ENCODE measurements at regions not wholly inside any gene's neighbourhood (a gene's known extent, or its start where the extent isn't known, plus 50 kb on each side); places are given as distances from the start of the nearest gene placed in this dataset.
"Not testable (repeated sequence)": the region's sequence is repeated elsewhere in the genome, so short reads cannot be mapped to it uniquely, and the experiment has no call there.

- no peaks in the 10 kb centered on the region for H3K36me3 ChIP-seq
- no peaks in the 10 kb centered on the region for H3K4me1 ChIP-seq
- no peak overlapping the region for H3K4me3 ChIP-seq
- no peak overlapping the region for H3K27ac ChIP-seq
- H3K9me3 ChIP-seq (replicated peaks), result no peaks in the 10 kb centered on the region
- no peak for DNase-seq
- H3K27me3 ChIP-seq, result peaks cover 2% of the 10 kb centered on the region; the same call in 1 of the 2 replicates
These were observed 388.1 kb downstream of the THBS2 start for GRCh38 chr6:168865522-168865921.

GRCh38 chr6:168864541-168865460 lies 388.8 kb downstream of the THBS2 start:
- no peaks in the 10 kb centered on the region for H3K36me3 ChIP-seq
- no peak overlapping the region for H3K27ac ChIP-seq
- H3K4me1 ChIP-seq, result no peaks in the 10 kb centered on the region
- DNase-seq, result no peak
- no peak overlapping the region for H3K4me3 ChIP-seq
- H3K9me3 ChIP-seq (replicated peaks), result no peaks in the 10 kb centered on the region
- H3K27me3 ChIP-seq, result peaks cover 2% of the 10 kb centered on the region; the same call in 1 of the 2 replicates

GRCh38 chr6:168863467-168863866 lies 390.2 kb downstream of the THBS2 start:
- Histone ChIP-seq H3K27ac (no peak overlapping the region), H3K4me1 (no peaks in the 10 kb centered on the region), H3K27me3 (peaks cover 2% of the 10 kb centered on the region; the same call in 1 of the 2 replicates), H3K9me3 (replicated peaks) (no peaks in the 10 kb centered on the region), H3K4me3 (no peak overlapping the region), H3K36me3 (0 out of 2 replicates have a peak, but pooled peaks cover 2% of the 10 kb centered on the region)
- DNase-seq, result no peak

- Histone ChIP-seq H3K4me3 (no peak overlapping the region), H3K36me3 (0 out of 2 replicates have a peak, but pooled peaks cover 2% of the 10 kb centered on the region), H3K27me3 (no peaks in the 10 kb centered on the region; the same call in 1 of the 2 replicates), H3K9me3 (replicated peaks) (no peaks in the 10 kb centered on the region), H3K27ac (no peak overlapping the region), H3K4me1 (no peaks in the 10 kb centered on the region)
- DNase-seq, result no peak
These were observed 391.2 kb downstream of the THBS2 start for GRCh38 chr6:168862346-168862980.

- H3K9me3 ChIP-seq (replicated peaks), result no peaks in the 10 kb centered on the region
- no peak overlapping the region for H3K27ac ChIP-seq
- DNase-seq, result no peak
- no peak overlapping the region for H3K4me3 ChIP-seq
- 0 out of 2 replicates have a peak, but pooled peaks cover 2% of the 10 kb centered on the region for H3K36me3 ChIP-seq
- no peaks in the 10 kb centered on the region for H3K4me1 ChIP-seq
- no peaks in the 10 kb centered on the region; the same call in 1 of the 2 replicates for H3K27me3 ChIP-seq
These were observed 392.7 kb downstream of the THBS2 start for GRCh38 chr6:168860987-168861386.

GRCh38 chr6:168860341-168860740 lies 393.3 kb downstream of the THBS2 start:
- H3K9me3 ChIP-seq (replicated peaks), result no peaks in the 10 kb centered on the region
- 0 out of 2 replicates have a peak, but pooled peaks cover 2% of the 10 kb centered on the region for H3K36me3 ChIP-seq
- H3K27me3 ChIP-seq, result no peaks in the 10 kb centered on the region; the same call in 1 of the 2 replicates
- no peak for DNase-seq
- no peak overlapping the region for H3K4me3 ChIP-seq
- H3K27ac ChIP-seq, result no peak overlapping the region
- H3K4me1 ChIP-seq, result no peaks in the 10 kb centered on the region

- Histone ChIP-seq H3K4me3 (no peak overlapping the region), H3K27ac (no peak overlapping the region), H3K27me3 (no peaks in the 10 kb centered on the region), H3K9me3 (replicated peaks) (no peaks in the 10 kb centered on the region), H3K36me3 (0 out of 2 replicates have a peak, but pooled peaks cover 2% of the 10 kb centered on the region), H3K4me1 (no peaks in the 10 kb centered on the region)
- DNase-seq, result no peak
These were observed 394.7 kb downstream of the THBS2 start for GRCh38 chr6:168858926-168859325.

- Histone ChIP-seq H3K4me3 (no peak overlapping the region), H3K9me3 (replicated peaks) (no peaks in the 10 kb centered on the region), H3K27ac (no peak overlapping the region), H3K36me3 (0 out of 2 replicates have a peak, but pooled peaks cover 2% of the 10 kb centered on the region), H3K4me1 (no peaks in the 10 kb centered on the region), H3K27me3 (no peaks in the 10 kb centered on the region)
- no peak for DNase-seq
These were observed 396.7 kb downstream of the THBS2 start for GRCh38 chr6:168856914-168857313.

- Histone ChIP-seq H3K27ac (no peak overlapping the region), H3K4me1 (no peaks in the 10 kb centered on the region), H3K27me3 (no peaks in the 10 kb centered on the region; the same call in 1 of the 2 replicates), H3K36me3 (no peaks in the 10 kb centered on the region), H3K4me3 (peak overlapping the region; percentile 27), H3K9me3 (replicated peaks) (no peaks in the 10 kb centered on the region)
- peak; percentile 56 to 82 for DNase-seq
These were observed 401.2 kb downstream of the THBS2 start for GRCh38 chr6:168852376-168852884.

- DNase-seq, result peak in 1 of 2 experiments; percentile 10
- peak overlapping the region; percentile 27 for H3K4me3 ChIP-seq
These were observed 401.9 kb downstream of the THBS2 start for GRCh38 chr6:168851460-168852375.

GRCh38 chr6:168850027-168850736 lies 403.5 kb downstream of the THBS2 start:
- H3K27ac ChIP-seq; H3K4me1 ChIP-seq; DNase-seq; H3K27me3 ChIP-seq; H3K9me3 ChIP-seq (replicated peaks); H3K36me3 ChIP-seq; H3K4me3 ChIP-seq: not testable (repeated sequence)

More at GRCh38 chr6:168851460-168852375, 401.9 kb downstream of the THBS2 start:
- H3K9me3 ChIP-seq (replicated peaks), result no peaks in the 10 kb centered on the region
- H3K4me1 ChIP-seq, result no peaks in the 10 kb centered on the region
- H3K27ac ChIP-seq, result no peak overlapping the region
- no peaks in the 10 kb centered on the region; the same call in 1 of the 2 replicates for H3K27me3 ChIP-seq
- H3K36me3 ChIP-seq, result no peaks in the 10 kb centered on the region

- no peaks in the 10 kb centered on the region for H3K36me3 ChIP-seq
- DNase-seq, result no peak
- H3K27ac ChIP-seq, result no peak overlapping the region
- H3K4me3 ChIP-seq, result no peak overlapping the region
- H3K9me3 ChIP-seq (replicated peaks), result no peaks in the 10 kb centered on the region
- H3K27me3 ChIP-seq, result no peaks in the 10 kb centered on the region; the same call in 1 of the 2 replicates
- H3K4me1 ChIP-seq, result no peaks in the 10 kb centered on the region
These were observed 404.2 kb downstream of the THBS2 start for GRCh38 chr6:168849459-168849858.

GRCh38 chr6:168848797-168849196 lies 404.8 kb downstream of the THBS2 start:
- H3K4me3 ChIP-seq, result no peak overlapping the region
- no peak overlapping the region for H3K27ac ChIP-seq
- no peaks in the 10 kb centered on the region for H3K4me1 ChIP-seq
- H3K9me3 ChIP-seq (replicated peaks), result no peaks in the 10 kb centered on the region
- H3K27me3 ChIP-seq, result no peaks in the 10 kb centered on the region; the same call in 1 of the 2 replicates
- DNase-seq, result no peak
- H3K36me3 ChIP-seq, result no peaks in the 10 kb centered on the region

Measured in SJCRH30 (cell line).